DMS53 (cell line): ENCODE measurements at regions not wholly inside any gene's neighbourhood (a gene's known extent, or its start where the extent isn't known, plus 50 kb on each side); places are given as distances from the start of the nearest gene placed in this dataset.

Source experiments
- DNase-seq: peaks from one replicate; lab custom pipeline; 2025; lab: John Stamatoyannopoulos, UW

- no peak for DNase-seq
Observed at GRCh38 chr15:85976986-85977385, 102.7 kb upstream of the AGBL1 start.

DNA sequence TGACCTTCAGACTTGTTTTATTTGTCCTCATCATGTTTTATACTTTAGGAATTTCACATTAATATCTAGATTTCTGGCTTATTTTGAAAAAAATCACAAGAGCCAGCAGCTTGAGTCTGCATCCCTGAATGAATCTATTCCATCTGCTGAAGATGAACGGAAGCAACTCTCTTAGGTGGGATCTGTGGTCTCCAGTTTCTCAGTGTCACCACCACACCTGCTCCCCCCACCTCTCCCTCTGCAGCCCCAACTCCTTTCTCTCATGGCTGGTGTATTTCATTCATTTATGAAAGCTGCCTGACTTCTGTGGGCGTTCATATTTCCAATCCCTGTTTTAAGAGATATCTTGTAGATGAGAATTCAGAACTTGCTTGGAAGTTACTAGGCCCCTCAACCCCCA, 102.1 kb upstream of the AGBL1 start:
- DNase-seq: no peak

DNA sequence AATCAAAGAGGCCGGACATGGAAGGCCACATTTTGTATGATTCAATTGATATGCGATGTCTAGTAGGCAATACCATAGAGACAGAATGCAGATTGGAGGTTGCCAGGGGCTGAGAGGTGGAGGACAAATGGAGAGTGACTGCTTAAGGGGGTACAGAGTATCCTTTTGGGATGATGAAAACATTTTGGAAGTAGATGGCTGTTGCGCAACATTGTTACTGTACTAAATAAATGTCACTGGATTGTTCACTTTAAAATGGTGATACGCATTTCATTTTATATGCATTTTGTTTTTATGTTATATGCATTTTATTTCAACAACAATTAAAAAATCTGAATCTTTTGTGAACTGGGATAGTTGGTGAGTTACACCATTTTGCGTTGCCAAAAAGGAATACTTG, 99.7 kb upstream of the AGBL1 start:
- DNase-seq: no peak

DNA sequence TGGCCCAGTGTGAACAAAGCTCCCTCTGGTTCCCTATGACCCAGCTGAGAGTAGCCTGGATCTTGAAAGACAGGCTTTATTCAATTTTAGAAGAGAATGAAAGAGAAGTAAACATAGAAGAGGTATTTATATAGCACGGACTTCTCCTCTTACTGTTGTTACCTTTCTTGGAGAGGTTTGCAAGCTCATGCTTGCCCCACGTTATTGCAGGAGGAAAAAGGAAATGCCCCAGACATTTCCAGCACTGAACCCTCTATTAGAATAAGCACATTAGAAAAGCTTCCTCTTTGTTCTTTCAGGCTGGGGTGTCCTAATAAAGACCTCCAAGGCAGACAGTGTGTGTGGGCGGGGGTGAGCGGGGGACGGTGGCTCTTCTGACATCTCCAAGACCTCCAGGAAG, 98.7 kb upstream of the AGBL1 start:
- no peak for DNase-seq

GRCh38 chr15:85984241-85984640, 95.4 kb upstream of the AGBL1 start:
- no peak for DNase-seq

- DNase-seq: no peak
Observed at GRCh38 chr15:85986116-85986515, 93.6 kb upstream of the AGBL1 start.

DNA sequence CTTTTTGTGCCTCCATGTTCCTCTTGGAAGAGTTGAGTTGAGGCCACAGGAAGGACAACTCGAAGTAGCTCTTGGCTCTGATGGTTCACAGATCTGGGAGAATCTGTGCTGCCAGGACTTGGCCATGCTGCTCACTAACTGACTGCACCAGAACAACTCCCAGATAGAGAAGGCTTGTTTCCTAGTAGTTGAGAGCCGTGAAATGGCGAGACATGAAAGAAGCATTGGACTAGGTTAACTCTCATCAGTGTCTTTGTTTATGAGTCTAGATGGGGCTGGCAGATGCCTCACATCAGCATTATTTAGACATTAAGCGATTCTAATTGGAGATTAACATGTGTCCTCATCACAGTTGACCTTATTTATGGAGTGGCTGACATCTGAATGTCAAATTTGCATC, 92.9 kb upstream of the AGBL1 start:
- DNase-seq: no peak

DNA sequence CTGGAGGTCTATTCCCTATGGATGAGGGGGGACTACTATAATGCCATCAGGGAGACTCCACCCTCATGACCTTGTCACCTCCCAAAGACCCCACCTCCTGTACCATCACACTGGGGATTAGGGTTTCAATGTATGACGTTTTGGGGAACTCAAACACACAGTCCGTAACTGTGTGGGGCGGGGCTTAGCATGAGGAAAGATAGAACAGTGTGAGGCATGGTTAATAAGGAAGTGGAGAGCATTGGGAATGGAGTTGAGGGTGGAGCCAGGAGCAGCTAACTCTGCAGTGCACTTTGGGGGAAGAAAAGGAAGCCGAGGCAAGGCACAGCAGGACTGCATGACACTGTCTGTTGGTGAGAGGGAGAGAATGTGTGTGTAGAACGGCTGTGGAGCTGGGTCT, 90.9 kb upstream of the AGBL1 start:
- DNase-seq: no peak

DNA sequence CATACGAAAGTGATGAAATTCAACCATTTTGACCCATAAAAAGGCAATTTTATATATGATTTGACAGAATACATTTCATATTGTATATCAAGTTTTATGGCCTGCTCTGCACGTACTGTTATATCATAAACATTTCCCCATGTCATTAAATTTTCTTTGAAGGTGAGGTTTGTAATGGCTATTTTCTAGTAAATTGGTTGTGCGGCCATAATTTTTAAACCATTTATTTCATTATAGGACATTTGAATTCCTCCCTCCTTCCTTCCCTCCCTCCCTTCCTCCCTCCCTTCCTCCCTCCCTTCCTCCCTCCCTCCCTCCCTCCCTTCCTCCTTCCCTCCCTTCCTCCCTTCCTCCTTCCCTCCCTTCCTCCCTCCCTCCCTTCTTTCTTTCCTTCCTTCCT, 87.4 kb upstream of the AGBL1 start:
- no peak for DNase-seq

GRCh38 chr15:85993116-85993515, 86.6 kb upstream of the AGBL1 start:
- no peak for DNase-seq

GRCh38 chr15:85997618-85998017, 82.1 kb upstream of the AGBL1 start:
- no peak for DNase-seq

GRCh38 chr15:85999658-86000057, 80.0 kb upstream of the AGBL1 start:
- DNase-seq: no peak

GRCh38 chr15:86001200-86001599, 78.5 kb upstream of the AGBL1 start:
- DNase-seq: no peak

DNA sequence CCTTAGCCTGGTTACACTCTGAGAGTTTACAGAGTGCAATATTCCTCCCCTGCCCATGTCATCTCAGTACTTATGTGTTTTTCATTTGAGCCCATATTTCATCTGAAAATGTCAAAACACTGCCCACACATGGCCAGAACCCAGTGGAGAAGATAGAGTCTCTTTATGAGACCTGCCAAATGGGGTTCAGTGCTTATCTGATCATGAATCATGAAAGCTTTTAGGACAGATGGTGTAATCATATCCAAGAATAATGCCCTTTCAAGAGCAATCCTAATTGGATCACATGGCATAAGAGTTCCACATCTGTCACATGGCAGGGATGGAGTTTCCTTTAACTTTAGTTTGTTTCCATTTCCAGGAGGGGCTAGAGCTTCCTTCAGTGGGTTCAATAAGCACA, 77.2 kb upstream of the AGBL1 start:
- no peak for DNase-seq

DNA sequence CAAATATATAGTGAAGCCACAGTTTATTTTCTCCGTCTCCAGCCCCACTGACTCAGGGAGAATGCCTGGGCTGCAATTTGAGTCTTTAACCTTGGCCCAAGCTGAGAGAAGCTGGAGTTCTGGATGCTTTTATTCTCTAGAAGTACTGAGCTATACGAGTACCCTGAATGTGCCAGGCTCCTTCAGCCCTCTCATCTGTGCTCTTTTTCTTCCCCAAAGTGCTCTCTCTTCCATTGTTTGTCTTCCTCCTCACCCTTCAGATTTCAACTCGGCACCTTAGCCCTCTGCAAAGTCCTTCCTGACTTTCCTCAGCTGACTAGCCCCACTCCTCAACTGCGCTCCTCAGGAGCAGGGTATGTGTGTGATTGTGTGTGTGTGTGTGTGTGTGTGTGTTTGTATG, 75.6 kb upstream of the AGBL1 start:
- no peak for DNase-seq

DNA sequence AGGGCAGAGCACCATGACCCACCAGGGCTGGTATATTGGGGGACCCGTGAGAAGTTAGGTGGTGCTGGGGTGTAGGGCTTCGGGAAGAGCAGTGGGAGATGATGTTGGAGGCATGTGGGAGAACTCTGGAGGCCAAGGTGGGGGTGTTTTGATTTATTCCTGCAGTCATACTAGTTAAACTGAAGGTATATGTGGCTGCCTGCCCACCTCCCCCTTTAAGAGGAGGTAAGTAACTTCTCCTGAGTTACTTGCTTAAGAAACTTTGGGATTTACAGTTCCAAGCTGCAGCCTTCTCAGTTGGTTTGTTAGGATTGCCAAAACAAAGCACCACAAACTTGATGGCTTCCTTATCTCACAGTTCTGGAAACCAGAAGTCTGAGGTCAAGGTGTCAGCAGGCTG, 73.1 kb upstream of the AGBL1 start:
- no peak for DNase-seq

DNA sequence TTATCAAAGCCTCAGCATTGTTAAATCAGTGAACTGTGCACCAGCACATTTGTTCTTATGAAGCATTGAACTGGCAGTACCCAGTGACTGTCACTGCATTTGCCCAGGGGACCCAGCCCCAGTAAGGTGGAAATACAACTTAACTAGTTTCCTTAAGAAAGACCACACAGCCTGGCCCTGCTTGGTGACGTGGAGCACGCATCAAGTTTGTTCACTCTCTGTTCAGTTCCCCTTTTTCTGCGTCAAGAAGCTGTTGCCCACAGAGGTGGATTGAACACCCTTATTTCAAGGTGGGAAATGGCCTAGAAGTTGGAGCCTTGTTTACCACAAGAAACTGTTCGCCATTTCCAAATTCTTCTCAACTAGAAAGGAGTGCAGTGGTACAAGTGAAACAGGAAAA, 69.9 kb upstream of the AGBL1 start:
- DNase-seq: no peak

DNA sequence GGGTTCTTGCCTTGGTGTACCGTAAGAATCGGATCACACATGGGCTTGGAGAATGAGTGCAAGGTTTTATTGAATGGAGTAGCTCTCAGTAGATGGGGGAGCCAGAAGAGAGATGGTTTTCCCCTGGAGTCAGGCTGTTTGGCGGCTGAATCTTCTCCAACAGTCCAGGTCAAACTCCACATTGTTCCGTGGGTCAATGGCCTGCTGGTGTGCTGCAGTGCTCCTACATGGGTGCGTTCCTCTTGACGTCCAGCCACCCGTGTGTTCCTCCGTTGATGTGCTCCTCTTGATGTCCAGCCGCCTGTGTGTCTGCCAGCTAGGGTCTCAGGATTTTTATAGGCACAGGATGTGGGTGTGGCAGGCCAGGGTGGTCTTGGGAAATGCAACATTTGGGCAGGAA, 69.3 kb upstream of the AGBL1 start:
- no peak for DNase-seq

GRCh38 chr15:86010891-86011290, 68.8 kb upstream of the AGBL1 start:
- DNase-seq: no peak

GRCh38 chr15:86014016-86014415, 65.7 kb upstream of the AGBL1 start:
- DNase-seq: no peak

DNA sequence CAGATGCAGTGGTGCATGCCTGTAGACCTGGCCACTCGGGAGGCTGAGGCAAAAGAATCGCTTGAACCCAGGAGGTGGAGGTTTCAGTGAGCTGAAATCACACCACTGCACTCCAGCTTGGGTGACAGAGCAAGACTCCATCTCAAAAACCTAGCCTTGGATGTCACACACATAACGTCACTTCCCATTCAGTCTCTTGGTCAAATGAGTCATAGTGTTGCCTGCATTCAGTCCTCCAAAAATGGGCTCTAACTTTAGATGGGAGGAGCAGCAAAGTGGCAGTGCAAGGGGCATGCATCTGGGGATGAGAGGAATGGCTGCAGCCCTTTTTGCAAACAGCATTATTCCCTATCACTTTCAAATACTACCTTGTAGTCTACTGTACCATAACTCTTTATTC, 62.9 kb upstream of the AGBL1 start:
- no peak for DNase-seq

DNA sequence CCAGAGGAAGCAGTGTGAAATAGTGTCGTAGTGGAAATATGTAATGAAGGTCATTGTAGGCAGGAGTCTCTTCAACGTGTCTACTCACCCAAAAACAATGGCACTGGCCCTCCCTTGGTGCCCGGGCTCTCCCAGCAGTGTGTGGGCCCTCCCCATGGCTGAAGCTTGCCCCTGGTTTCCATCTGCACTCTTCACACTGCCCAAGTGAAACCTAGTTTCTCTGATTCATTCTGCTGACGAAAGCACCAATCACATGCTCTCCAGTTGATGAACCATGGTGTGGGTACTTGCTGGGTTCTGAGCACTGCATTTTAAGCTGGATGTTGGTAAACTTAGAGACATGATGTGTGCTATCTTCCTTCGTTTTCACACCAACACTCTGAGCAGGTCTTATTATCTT, 61.0 kb upstream of the AGBL1 start:
- no peak for DNase-seq

GRCh38 chr15:86021281-86022264, 58.1 kb upstream of the AGBL1 start:
- DNase-seq: no peak

DNA sequence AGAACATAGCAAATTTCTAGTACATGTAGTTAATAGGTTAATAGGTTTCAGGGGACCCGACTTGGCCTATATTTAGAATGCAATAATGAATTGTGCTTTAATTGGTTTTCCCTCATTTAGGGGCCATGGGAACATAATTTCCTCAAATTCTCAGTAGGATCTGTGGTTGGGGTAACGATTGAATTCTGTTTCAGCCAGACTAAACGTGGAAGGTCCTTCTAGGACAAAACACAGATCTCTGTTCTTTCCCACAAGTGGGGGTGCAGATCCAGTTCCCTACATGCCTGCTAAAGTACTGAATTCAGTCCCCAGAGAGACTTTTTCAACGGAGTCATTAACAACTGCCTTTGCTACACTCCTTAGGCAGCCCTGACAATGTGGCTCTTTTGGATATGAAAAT, 50.7 kb upstream of the AGBL1 start:
- DNase-seq: no peak
